Thyroid gland (tissue), 4 donors: ENCODE measurements at regions not wholly inside any gene's neighbourhood (a gene's known extent, or its start where the extent isn't known, plus 50 kb on each side); places are given as distances from the start of the nearest gene placed in this dataset.

Source experiments
- POLR2A ChIP-seq, 2 donors: fragments of 450-650 bp; IDR thresholded peaks; one replicate each; pipeline ENCODE4 v1.6.1; 2017; ENCODE audit warnings: antibody characterized with exemption in 2 of 2, mild to moderate bottlenecking in 2 of 2, moderate library complexity in 1 of 2
- TF ChIP-seq, protein P1 (sequence below), 6 experiments: fragments of 200-600 bp in 3 of 6; fragments of 450-650 bp in 3 of 6; sonication (generic) in 3 of 6; IDR thresholded peaks; one replicate each; pipeline ENCODE4 v1.5.1; 2016 to 2019; ENCODE audit warnings: antibody characterized with exemption in 6 of 6, mild to moderate bottlenecking in 2 of 6, inconsistent platforms in 1 of 6, moderate library complexity in 1 of 6

DNA sequence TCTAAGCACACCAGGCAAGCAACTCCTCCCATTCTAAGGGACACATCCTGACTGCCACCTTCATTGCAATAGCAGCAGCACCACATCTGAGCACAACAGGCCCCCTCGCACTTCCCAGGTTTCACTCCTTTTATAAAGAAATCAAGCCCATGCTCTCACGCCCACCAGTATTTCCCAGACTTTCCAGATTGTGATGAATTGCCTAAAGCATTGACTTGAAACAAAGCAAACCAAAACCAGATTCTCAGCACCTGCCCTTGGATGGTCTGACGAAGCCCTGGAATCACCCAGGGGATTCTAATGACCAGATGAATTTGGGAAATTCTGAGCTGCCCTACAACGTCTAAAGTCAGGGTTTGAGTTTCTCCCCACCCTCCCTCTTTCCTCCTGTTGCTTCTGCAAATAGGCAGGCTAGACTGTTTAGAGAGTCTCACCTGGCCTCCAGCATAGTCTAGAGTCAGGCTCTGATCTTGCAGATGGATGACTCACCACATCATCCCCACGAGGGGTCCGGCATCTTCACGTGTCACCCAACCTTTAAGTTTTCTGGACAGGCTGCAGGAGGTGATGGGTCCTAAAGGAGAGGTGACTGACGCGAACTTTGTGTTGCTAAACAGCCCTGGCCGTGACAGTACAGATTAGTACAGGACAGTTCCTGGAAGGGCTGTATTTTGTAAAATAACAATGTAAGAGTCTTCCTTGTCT is 198.0 kb downstream of the SKIDA1 start:
- no peak for TF ChIP-seq POLR2A (IDR thresholded peaks at IDR 0.05)
- TF ChIP-seq, protein P1, sequence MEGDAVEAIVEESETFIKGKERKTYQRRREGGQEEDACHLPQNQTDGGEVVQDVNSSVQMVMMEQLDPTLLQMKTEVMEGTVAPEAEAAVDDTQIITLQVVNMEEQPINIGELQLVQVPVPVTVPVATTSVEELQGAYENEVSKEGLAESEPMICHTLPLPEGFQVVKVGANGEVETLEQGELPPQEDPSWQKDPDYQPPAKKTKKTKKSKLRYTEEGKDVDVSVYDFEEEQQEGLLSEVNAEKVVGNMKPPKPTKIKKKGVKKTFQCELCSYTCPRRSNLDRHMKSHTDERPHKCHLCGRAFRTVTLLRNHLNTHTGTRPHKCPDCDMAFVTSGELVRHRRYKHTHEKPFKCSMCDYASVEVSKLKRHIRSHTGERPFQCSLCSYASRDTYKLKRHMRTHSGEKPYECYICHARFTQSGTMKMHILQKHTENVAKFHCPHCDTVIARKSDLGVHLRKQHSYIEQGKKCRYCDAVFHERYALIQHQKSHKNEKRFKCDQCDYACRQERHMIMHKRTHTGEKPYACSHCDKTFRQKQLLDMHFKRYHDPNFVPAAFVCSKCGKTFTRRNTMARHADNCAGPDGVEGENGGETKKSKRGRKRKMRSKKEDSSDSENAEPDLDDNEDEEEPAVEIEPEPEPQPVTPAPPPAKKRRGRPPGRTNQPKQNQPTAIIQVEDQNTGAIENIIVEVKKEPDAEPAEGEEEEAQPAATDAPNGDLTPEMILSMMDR (IDR thresholded peaks at IDR 0.05) = no peak
